Right cardiac atrium (tissue), 5 donors: ENCODE measurements at regions not wholly inside any gene's neighbourhood (a gene's known extent, or its start where the extent isn't known, plus 50 kb on each side); places are given as distances from the start of the nearest gene placed in this dataset.
A peak's percentile ranks its signal among the peaks of the same experiment; 100 is the strongest.

ENCODE experiments used
- ATAC-seq, 2 donors: fragments of 200-7000 bp; cut with Tn5 transposase; one replicate each; pipeline versions ENCODE4 v1.8.0 to v1.9.1; 2020; ENCODE audit warnings: moderate library complexity in 2 of 2, mild to moderate bottlenecking in 1 of 2
- DNase-seq, 3 donors: peaks; one replicate each; pipeline ENCODE4 v3.0.0-alpha.2; 2020
- H3K27ac ChIP-seq: one replicate; pipeline ENCODE4 v1.5.1; 2013; ENCODE audit warnings: mild to moderate bottlenecking, low read length, control low read depth, moderate library complexity
- H3K27me3 ChIP-seq: one replicate; pipeline ENCODE4 v1.6.1; 2013; ENCODE audit not compliant: control insufficient read depth, insufficient read depth
- H3K4me1 ChIP-seq: one replicate; pipeline ENCODE4 v1.6.1; 2013; ENCODE audit warnings: low read length; ENCODE audit not compliant: control insufficient read depth, insufficient read depth
- H3K4me3 ChIP-seq: one replicate; pipeline ENCODE4 v1.5.1; 2013; ENCODE audit warnings: low read length, control low read depth
- H3K9me3 ChIP-seq: one replicate; pipeline ENCODE4 v1.6.1; 2013; ENCODE audit warnings: low read length; ENCODE audit not compliant: control insufficient read depth
- WGBS: extraction: QIAGEN DNeasy Blood & Tissue Kit; methylation state at CpG from one replicate; pipeline ENCODE4 v1.1.7; 2013; 5-methylcytosine and 5-hydroxymethylcytosine counted together
- intact Hi-C, 4 donors: fragments of 100-400 bp; cut with DNase I; formaldehyde crosslinking; loops; one replicate each; pipeline versions ENCODE4 v1.11.0 to v1.14.0; 2022 to 2023
- donor health status: healthy with polysubstance abuse.
- donor health status: DM: no; HTN: yes; CAD: no.
- donor health status: DM: no; HTN: no; CAD: no.
- donor health status: DM: no; HTN: yes; CAD: no; lungs with severe emphysema.
- donor health status: DM: yes; HTN: yes; CAD: no.

- Histone ChIP-seq H3K27me3 (no peaks in the 10 kb centered on the region), H3K9me3 (no peaks in the 10 kb centered on the region), H3K27ac (no peak overlapping the region), H3K4me1 (peaks cover 2% of the 10 kb centered on the region), H3K4me3 (no peak overlapping the region)
- no peak for DNase-seq
- intact Hi-C loops = no loop called here
- 94% methylated on average over 16 of the region's 16 CpGs for WGBS
- ATAC-seq = no peak
These were observed 196.7 kb upstream of the TBC1D5 start for GRCh38 chr3:17939157-17939556.

- no peak overlapping the region for H3K4me3 ChIP-seq
- DNase-seq = no peak
- intact Hi-C loops = no loop called here
- no peak overlapping the region for H3K27ac ChIP-seq
- ATAC-seq = peak in 1 of 2 donors; percentile 29
- peaks cover 2% of the 10 kb centered on the region for H3K4me1 ChIP-seq
- WGBS = 60% methylated on average over 3 of the region's 3 CpGs
- no peaks in the 10 kb centered on the region for H3K27me3 ChIP-seq
- H3K9me3 ChIP-seq = no peaks in the 10 kb centered on the region
These were observed 195.9 kb upstream of the TBC1D5 start for GRCh38 chr3:17938313-17938712.

GRCh38 chr3:17936736-17937480 is 194.5 kb upstream of the TBC1D5 start:
- intact Hi-C loops = no loop called here
- WGBS = 69% methylated on average over 6 of the region's 6 CpGs
- Histone ChIP-seq H3K27me3 (no peaks in the 10 kb centered on the region), H3K4me1 (peaks cover 2% of the 10 kb centered on the region), H3K27ac (no peak overlapping the region), H3K4me3 (no peak overlapping the region), H3K9me3 (no peaks in the 10 kb centered on the region)
- DNase-seq (no peak), ATAC-seq (no peak)

GRCh38 chr3:17935222-17935621 is 192.8 kb upstream of the TBC1D5 start:
- Histone ChIP-seq H3K27me3 (no peaks in the 10 kb centered on the region), H3K4me3 (no peak overlapping the region), H3K4me1 (peaks cover 2% of the 10 kb centered on the region), H3K27ac (no peak overlapping the region), H3K9me3 (no peaks in the 10 kb centered on the region)
- no peak for DNase-seq
- ATAC-seq = no peak
- 15% methylated on average over 4 of the region's 4 CpGs for WGBS
- intact Hi-C loops = no loop called here

- ATAC-seq (no peak), DNase-seq (no peak)
- H3K4me1 ChIP-seq = peaks cover 2% of the 10 kb centered on the region
- H3K27ac ChIP-seq = no peak overlapping the region
- WGBS = 46% methylated on average over 2 of the region's 2 CpGs
- no peaks in the 10 kb centered on the region for H3K9me3 ChIP-seq
- H3K4me3 ChIP-seq = no peak overlapping the region
- no peaks in the 10 kb centered on the region for H3K27me3 ChIP-seq
- intact Hi-C loops = no loop called here
These were observed 189.8 kb upstream of the TBC1D5 start for GRCh38 chr3:17932136-17932771.

- no peaks in the 10 kb centered on the region for H3K27me3 ChIP-seq
- DNase-seq = no peak
- H3K4me1 ChIP-seq = no peaks in the 10 kb centered on the region
- H3K4me3 ChIP-seq = no peak overlapping the region
- H3K9me3 ChIP-seq = no peaks in the 10 kb centered on the region
- ATAC-seq = no peak
- H3K27ac ChIP-seq = no peak overlapping the region
- intact Hi-C loops = no loop called here
- WGBS = 94% methylated on average over 1 of the region's 1 CpG
These were observed 188.7 kb upstream of the TBC1D5 start for GRCh38 chr3:17931131-17931530.

GRCh38 chr3:17928502-17929145 is 186.2 kb upstream of the TBC1D5 start:
- no peaks in the 10 kb centered on the region for H3K9me3 ChIP-seq
- H3K27ac ChIP-seq = no peak overlapping the region
- no peaks in the 10 kb centered on the region for H3K4me1 ChIP-seq
- no peaks in the 10 kb centered on the region for H3K27me3 ChIP-seq
- intact Hi-C loops = no loop called here
- no peak for DNase-seq
- WGBS = 84% methylated on average over 4 of the region's 4 CpGs
- no peak overlapping the region for H3K4me3 ChIP-seq
- ATAC-seq = no peak

- 36% methylated on average over 3 of the region's 3 CpGs for WGBS
- no peaks in the 10 kb centered on the region for H3K9me3 ChIP-seq
- H3K27ac ChIP-seq = no peak overlapping the region
- intact Hi-C loops = no loop called here
- DNase-seq = no peak
- H3K4me1 ChIP-seq = no peaks in the 10 kb centered on the region
- no peak overlapping the region for H3K4me3 ChIP-seq
- H3K27me3 ChIP-seq = no peaks in the 10 kb centered on the region
- peak in 1 of 2 donors; percentile 54 for ATAC-seq
These were observed 184.6 kb upstream of the TBC1D5 start for GRCh38 chr3:17927036-17927435.

- no peak for ATAC-seq
- no peaks in the 10 kb centered on the region for H3K4me1 ChIP-seq
- 78% methylated on average over 4 of the region's 4 CpGs for WGBS
- DNase-seq = no peak
- no peak overlapping the region for H3K4me3 ChIP-seq
- no peak overlapping the region for H3K27ac ChIP-seq
- H3K27me3 ChIP-seq = no peaks in the 10 kb centered on the region
- intact Hi-C loops = no loop called here
- H3K9me3 ChIP-seq = no peaks in the 10 kb centered on the region
These were observed 172.9 kb upstream of the TBC1D5 start for GRCh38 chr3:17915341-17915740.

GRCh38 chr3:17913359-17913758 is 170.9 kb upstream of the TBC1D5 start:
- WGBS = 87% methylated on average over 2 of the region's 2 CpGs
- no peak for ATAC-seq
- intact Hi-C loops = no loop called here

GRCh38 chr3:17911986-17912760 is 169.7 kb upstream of the TBC1D5 start:
- H3K4me1 ChIP-seq = no peaks in the 10 kb centered on the region
- ATAC-seq (no peak), DNase-seq (no peak)
- no peak overlapping the region for H3K4me3 ChIP-seq
- no peaks in the 10 kb centered on the region for H3K27me3 ChIP-seq
- intact Hi-C loops = no loop called here
- no peaks in the 10 kb centered on the region for H3K9me3 ChIP-seq
- 34% methylated on average over 8 of the region's 8 CpGs for WGBS
- H3K27ac ChIP-seq = no peak overlapping the region

More at GRCh38 chr3:17913359-17913758, 170.9 kb upstream of the TBC1D5 start:
- no peaks in the 10 kb centered on the region for H3K4me1 ChIP-seq
- no peaks in the 10 kb centered on the region for H3K9me3 ChIP-seq
- H3K27ac ChIP-seq = no peak overlapping the region
- H3K27me3 ChIP-seq = no peaks in the 10 kb centered on the region
- no peak for DNase-seq
- H3K4me3 ChIP-seq = no peak overlapping the region
